GM19372 (cell line): ENCODE measurements at regions not wholly inside any gene's neighbourhood (a gene's known extent, or its start where the extent isn't known, plus 50 kb on each side); places are given as distances from the start of the nearest gene placed in this dataset.
A peak's percentile ranks its signal among the peaks of the same experiment; 100 is the strongest.

Experiments
- ATAC-seq: cut with Tn5 transposase; IDR thresholded peaks from one replicate; pipeline ENCODE4 v1.9.1; 2021; ENCODE audit warnings: mild to moderate bottlenecking, low read depth, moderate library complexity; ENCODE audit not compliant: unreplicated experiment

- no peak for ATAC-seq
Observed at GRCh38 chr12:88411689-88412088, 168.6 kb downstream of the KITLG start.

GRCh38 chr12:88413646-88414045 is 166.6 kb downstream of the KITLG start:
- no peak for ATAC-seq

GRCh38 chr12:88416155-88416554 is 164.1 kb downstream of the KITLG start:
- no peak for ATAC-seq

- no peak for ATAC-seq
Observed at GRCh38 chr12:88416786-88417185, 163.5 kb downstream of the KITLG start.

GRCh38 chr12:88417531-88417930 is 162.7 kb downstream of the KITLG start:
- no peak for ATAC-seq

GRCh38 chr12:88418856-88419497 is 161.3 kb downstream of the KITLG start:
- ATAC-seq, result no peak

- no peak for ATAC-seq
Observed at GRCh38 chr12:88419794-88420193, 160.5 kb downstream of the KITLG start.

GRCh38 chr12:88420457-88420856 is 159.8 kb downstream of the KITLG start:
- no peak for ATAC-seq

GRCh38 chr12:88424791-88425730 is 155.2 kb downstream of the KITLG start:
- no peak for ATAC-seq

GRCh38 chr12:88428350-88428749 is 151.9 kb downstream of the KITLG start:
- ATAC-seq, result no peak

GRCh38 chr12:88431246-88431645 is 149.0 kb downstream of the KITLG start:
- ATAC-seq, result no peak

- no peak for ATAC-seq
Observed at GRCh38 chr12:88432531-88433490, 147.5 kb downstream of the KITLG start.

GRCh38 chr12:88433997-88434703 is 146.1 kb downstream of the KITLG start:
- ATAC-seq, result peak; percentile 51

- ATAC-seq, result no peak
Observed at GRCh38 chr12:88435334-88436076, 144.8 kb downstream of the KITLG start.

- ATAC-seq, result no peak
Observed at GRCh38 chr12:88437226-88437625, 143.0 kb downstream of the KITLG start.
